ENCODE measurements at regions not wholly inside any gene's neighbourhood (a gene's known extent, or its start where the extent isn't known, plus 50 kb on each side); places are given as distances from the start of the nearest gene placed in this dataset.
A peak's percentile ranks its signal among the peaks of the same experiment; 100 is the strongest.

- Histone ChIP-seq H3K36me3 (ENCODE audit: control insufficient read depth in 4 of 4, insufficient read depth in 4 of 4, low read length in 4 of 4) (no peaks in the 10 kb centered on the region), H3K4me3 (no peak overlapping the region), H3K27ac (ENCODE audit: low read depth in 1 of 2, low read length in 1 of 2) (no peak overlapping the region), H3K9ac (ENCODE audit: insufficient read depth in 1 of 2, low read length in 2 of 2) (no peak overlapping the region), H3K9me3 (ENCODE audit: control insufficient read depth in 4 of 4, insufficient read depth in 3 of 4, low read length in 3 of 4) (no peaks in the 10 kb centered on the region), H3K4me1 (ENCODE audit: control insufficient read depth in 5 of 5, insufficient read depth in 5 of 5, low read length in 5 of 5) (peaks cover 0 to 31% (median 10%) of the 10 kb centered on the region in 5 donors), H3K27me3 (ENCODE audit: control insufficient read depth in 3 of 3, insufficient read depth in 3 of 3, low read length in 2 of 3) (no peaks in the 10 kb centered on the region)
- DNase-seq (no peak), ATAC-seq (ENCODE audit: insufficient read depth, low FRiP score) (no peak)
- 93 to 94% methylated on average over 10 of the region's 10 CpGs for WGBS, 2 donors
- TF ChIP-seq, protein P1, sequence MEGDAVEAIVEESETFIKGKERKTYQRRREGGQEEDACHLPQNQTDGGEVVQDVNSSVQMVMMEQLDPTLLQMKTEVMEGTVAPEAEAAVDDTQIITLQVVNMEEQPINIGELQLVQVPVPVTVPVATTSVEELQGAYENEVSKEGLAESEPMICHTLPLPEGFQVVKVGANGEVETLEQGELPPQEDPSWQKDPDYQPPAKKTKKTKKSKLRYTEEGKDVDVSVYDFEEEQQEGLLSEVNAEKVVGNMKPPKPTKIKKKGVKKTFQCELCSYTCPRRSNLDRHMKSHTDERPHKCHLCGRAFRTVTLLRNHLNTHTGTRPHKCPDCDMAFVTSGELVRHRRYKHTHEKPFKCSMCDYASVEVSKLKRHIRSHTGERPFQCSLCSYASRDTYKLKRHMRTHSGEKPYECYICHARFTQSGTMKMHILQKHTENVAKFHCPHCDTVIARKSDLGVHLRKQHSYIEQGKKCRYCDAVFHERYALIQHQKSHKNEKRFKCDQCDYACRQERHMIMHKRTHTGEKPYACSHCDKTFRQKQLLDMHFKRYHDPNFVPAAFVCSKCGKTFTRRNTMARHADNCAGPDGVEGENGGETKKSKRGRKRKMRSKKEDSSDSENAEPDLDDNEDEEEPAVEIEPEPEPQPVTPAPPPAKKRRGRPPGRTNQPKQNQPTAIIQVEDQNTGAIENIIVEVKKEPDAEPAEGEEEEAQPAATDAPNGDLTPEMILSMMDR (IDR thresholded peaks at IDR 0.05; ENCODE audit: control extremely low read depth, extremely low read depth), result no peak
These were observed 60.1 kb upstream of the CD28 start for GRCh38 chr2:203646266-203646864.

- no peak overlapping the region for H3K27ac ChIP-seq (ENCODE audit: low read depth in 1 of 2, low read length in 1 of 2)
- TF ChIP-seq, protein P1 (IDR thresholded peaks at IDR 0.05; ENCODE audit: control extremely low read depth, extremely low read depth), result no peak
These were observed 59.5 kb upstream of the CD28 start for GRCh38 chr2:203646961-203647360.

GRCh38 chr2:203647579-203647978 lies 58.9 kb upstream of the CD28 start:
- no peaks in the 10 kb centered on the region for H3K9me3 ChIP-seq (ENCODE audit: control insufficient read depth in 4 of 4, insufficient read depth in 3 of 4, low read length in 3 of 4)
- no peak overlapping the region for H3K27ac ChIP-seq (ENCODE audit: low read depth in 1 of 2, low read length in 1 of 2)
- no peaks in the 10 kb centered on the region for H3K36me3 ChIP-seq (ENCODE audit: control insufficient read depth in 4 of 4, insufficient read depth in 4 of 4, low read length in 4 of 4)
- H3K4me3 ChIP-seq, result no peak overlapping the region
- ATAC-seq (ENCODE audit: insufficient read depth, low FRiP score) (no peak), DNase-seq (no peak)
- H3K4me1 ChIP-seq (ENCODE audit: control insufficient read depth in 5 of 5, insufficient read depth in 5 of 5, low read length in 5 of 5), result peaks cover 0 to 37% (median 10%) of the 10 kb centered on the region in 5 donors
- TF ChIP-seq, protein P1 (IDR thresholded peaks at IDR 0.05; ENCODE audit: control extremely low read depth, extremely low read depth), result no peak
- H3K9ac ChIP-seq (ENCODE audit: insufficient read depth in 1 of 2, low read length in 2 of 2), result no peak overlapping the region
- 95 to 100% methylated on average over 1 of the region's 1 CpG for WGBS, 2 donors
- no peaks in the 10 kb centered on the region for H3K27me3 ChIP-seq (ENCODE audit: control insufficient read depth in 3 of 3, insufficient read depth in 3 of 3, low read length in 2 of 3)

More at GRCh38 chr2:203646961-203647360, 59.5 kb upstream of the CD28 start:
- Histone ChIP-seq H3K4me1 (ENCODE audit: control insufficient read depth in 5 of 5, insufficient read depth in 5 of 5, low read length in 5 of 5) (peaks cover 0 to 37% (median 10%) of the 10 kb centered on the region in 5 donors), H3K27me3 (ENCODE audit: control insufficient read depth in 3 of 3, insufficient read depth in 3 of 3, low read length in 2 of 3) (no peaks in the 10 kb centered on the region), H3K4me3 (no peak overlapping the region), H3K9ac (ENCODE audit: insufficient read depth in 1 of 2, low read length in 2 of 2) (no peak overlapping the region), H3K9me3 (ENCODE audit: control insufficient read depth in 4 of 4, insufficient read depth in 3 of 4, low read length in 3 of 4) (no peaks in the 10 kb centered on the region), H3K36me3 (ENCODE audit: control insufficient read depth in 4 of 4, insufficient read depth in 4 of 4, low read length in 4 of 4) (no peaks in the 10 kb centered on the region)
- ATAC-seq (ENCODE audit: insufficient read depth, low FRiP score) (no peak), DNase-seq (no peak)
- 94 to 97% methylated on average over 5 of the region's 5 CpGs for WGBS, 2 donors

GRCh38 chr2:203648273-203648672 lies 58.2 kb upstream of the CD28 start:
- Histone ChIP-seq H3K36me3 (ENCODE audit: control insufficient read depth in 4 of 4, insufficient read depth in 4 of 4, low read length in 4 of 4) (no peaks in the 10 kb centered on the region), H3K9ac (ENCODE audit: insufficient read depth in 1 of 2, low read length in 2 of 2) (no peak overlapping the region), H3K9me3 (ENCODE audit: control insufficient read depth in 4 of 4, insufficient read depth in 3 of 4, low read length in 3 of 4) (no peaks in the 10 kb centered on the region), H3K27me3 (ENCODE audit: control insufficient read depth in 3 of 3, insufficient read depth in 3 of 3, low read length in 2 of 3) (no peaks in the 10 kb centered on the region), H3K4me3 (no peak overlapping the region), H3K4me1 (ENCODE audit: control insufficient read depth in 5 of 5, insufficient read depth in 5 of 5, low read length in 5 of 5) (peaks cover 0 to 37% (median 10%) of the 10 kb centered on the region in 5 donors), H3K27ac (ENCODE audit: low read depth in 1 of 2, low read length in 1 of 2) (no peak overlapping the region)
- ATAC-seq (ENCODE audit: insufficient read depth, low FRiP score) (no peak), DNase-seq (peak in 2 of 3 donors; percentile 52 to 78)
- WGBS, 2 donors, result 39 to 70% methylated on average over 2 of the region's 2 CpGs
- TF ChIP-seq, protein P1 (IDR thresholded peaks at IDR 0.05; ENCODE audit: control extremely low read depth, extremely low read depth), result no peak
